ENCODE measurements at regions not wholly inside any gene's neighbourhood (a gene's known extent, or its start where the extent isn't known, plus 50 kb on each side); places are given as distances from the start of the nearest gene placed in this dataset.

GRCh38 chr1:2865571-2866421, 64.3 kb upstream of the TTC34 start:
- no peak for DNase-seq (ENCODE audit: low read depth in 1 of 2, low spot score in 1 of 2)

DNA sequence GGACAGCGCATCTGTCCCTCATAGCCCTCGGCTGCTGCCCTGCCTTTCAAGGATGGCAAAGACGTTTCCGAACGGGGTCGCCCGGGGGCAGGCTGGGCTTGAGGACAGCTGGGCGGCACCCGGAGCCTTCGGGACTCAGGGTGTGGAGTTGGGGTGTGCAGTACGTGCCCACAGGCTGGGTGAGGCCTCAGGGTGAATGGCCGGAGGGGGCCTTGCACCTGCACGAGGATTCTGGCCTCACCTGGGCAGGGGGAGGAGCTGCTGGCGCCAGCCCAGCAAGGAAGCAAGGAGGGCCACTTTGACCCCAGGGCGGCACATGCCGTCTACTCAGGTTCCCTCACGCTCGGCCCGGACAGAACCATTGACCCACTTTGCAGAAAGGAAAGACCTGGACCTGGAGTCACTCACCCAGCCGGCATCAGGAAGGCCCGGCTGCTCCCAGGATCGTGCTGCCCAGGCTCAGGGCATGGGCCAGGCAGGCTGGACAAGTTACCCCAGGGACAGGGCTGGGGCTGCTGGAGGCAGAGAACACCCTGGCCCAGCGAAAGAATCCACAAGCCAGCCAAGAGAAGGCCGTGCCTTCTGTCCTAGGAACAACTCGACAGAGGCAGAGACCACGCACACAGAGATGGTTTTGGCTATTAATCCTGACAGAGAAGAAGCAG, 65.1 kb upstream of the TTC34 start:
- DNase-seq (ENCODE audit: low read depth in 1 of 2, low spot score in 1 of 2): no peak

DNA sequence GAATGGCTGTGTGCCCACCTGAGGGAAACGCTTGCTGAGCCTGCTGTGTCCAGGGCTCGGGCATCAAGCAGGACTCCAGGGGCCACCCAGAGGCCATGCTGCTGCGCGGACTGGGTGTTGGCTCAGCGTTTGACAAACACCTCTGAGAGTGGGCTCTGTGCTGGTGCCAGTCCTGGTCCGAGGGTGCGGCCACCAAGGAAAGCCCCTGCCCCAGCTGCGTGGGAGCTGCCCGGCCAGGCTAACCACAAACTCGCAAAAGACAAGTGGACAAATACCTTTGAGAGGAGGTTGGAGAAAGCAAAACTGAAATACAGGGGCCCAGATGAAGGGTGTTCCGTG, 65.6 kb upstream of the TTC34 start:
- DNase-seq (ENCODE audit: low read depth in 1 of 2, low spot score in 1 of 2): no peak

DNA sequence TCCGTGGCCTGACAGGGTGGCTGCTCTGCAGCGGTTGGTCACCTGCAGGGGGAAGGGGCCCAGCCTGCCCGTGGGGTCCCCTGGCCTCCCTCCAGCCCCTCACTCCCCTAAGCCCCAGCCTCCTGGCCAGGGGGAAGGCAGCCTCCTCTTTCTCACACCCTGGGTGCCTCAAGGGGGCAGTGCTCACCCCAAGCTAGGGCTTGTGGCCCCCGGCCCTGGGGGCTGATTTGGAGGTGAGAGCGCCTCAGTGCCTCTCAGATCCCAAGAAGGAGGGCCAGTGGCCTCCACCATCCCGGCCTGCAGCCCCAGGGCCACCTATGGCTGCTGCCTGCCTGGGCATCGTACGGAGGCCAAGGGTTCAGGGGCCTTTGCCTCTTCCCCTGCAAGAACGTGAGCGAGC, 66.4 kb upstream of the TTC34 start:
- DNase-seq (ENCODE audit: low read depth in 1 of 2, low spot score in 1 of 2): no peak

GRCh38 chr1:2868571-2869195, 67.2 kb upstream of the TTC34 start:
- no peak for DNase-seq (ENCODE audit: low read depth in 1 of 2, low spot score in 1 of 2)

DNA sequence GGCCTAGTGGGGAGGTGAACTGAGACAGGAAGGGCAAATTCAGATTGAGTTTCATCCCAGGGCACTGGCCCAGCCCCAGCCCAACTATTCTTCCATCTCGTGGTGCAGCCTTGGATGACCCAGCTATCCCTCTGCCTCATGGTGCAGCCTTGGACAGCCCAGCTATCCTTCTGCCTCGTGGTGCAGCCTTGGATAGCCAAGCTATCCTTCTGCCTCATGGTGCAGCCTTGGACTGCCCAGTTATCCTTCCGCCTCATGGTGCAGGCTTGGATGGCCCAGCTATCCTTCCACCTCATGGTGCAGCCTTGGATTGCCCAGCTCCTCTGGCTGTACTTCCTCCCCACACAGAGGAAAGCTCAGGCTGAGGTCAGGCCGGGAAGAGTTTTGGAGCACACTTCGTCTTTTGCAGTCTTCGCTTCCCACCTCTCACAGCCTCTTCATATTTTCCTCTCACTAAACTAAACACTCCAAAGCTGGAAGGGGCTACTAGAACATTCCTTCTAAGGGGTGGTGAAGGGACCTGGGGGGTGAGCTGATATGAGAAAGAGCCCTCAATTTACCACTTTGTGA, 69.8 kb upstream of the TTC34 start:
- no peak for DNase-seq (ENCODE audit: low read depth in 1 of 2, low spot score in 1 of 2)

DNA sequence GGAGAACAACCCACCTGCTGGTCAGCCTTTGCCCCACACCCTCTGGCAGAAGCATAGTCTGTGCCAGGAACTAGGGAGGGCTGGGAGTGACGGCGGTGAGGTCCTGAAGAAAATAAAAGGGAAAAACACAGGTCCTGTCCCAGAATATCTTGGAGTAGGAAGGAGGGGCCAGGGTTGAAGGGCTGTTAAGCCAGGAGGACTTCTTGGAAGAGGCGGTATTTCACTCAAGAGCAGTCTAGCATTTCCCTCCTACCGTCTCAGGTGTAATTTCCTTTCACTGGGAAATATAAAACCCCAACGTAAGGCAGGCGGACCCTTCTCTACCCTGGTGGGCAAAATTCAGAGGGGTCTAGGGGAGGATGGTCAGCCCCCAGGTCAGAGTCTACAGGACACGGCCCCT, 72.7 kb upstream of the TTC34 start:
- DNase-seq (ENCODE audit: low read depth in 1 of 2, low spot score in 1 of 2): no peak

GRCh38 chr1:2874607-2875480, 73.4 kb upstream of the TTC34 start:
- no peak for DNase-seq (ENCODE audit: low read depth in 1 of 2, low spot score in 1 of 2)

DNA sequence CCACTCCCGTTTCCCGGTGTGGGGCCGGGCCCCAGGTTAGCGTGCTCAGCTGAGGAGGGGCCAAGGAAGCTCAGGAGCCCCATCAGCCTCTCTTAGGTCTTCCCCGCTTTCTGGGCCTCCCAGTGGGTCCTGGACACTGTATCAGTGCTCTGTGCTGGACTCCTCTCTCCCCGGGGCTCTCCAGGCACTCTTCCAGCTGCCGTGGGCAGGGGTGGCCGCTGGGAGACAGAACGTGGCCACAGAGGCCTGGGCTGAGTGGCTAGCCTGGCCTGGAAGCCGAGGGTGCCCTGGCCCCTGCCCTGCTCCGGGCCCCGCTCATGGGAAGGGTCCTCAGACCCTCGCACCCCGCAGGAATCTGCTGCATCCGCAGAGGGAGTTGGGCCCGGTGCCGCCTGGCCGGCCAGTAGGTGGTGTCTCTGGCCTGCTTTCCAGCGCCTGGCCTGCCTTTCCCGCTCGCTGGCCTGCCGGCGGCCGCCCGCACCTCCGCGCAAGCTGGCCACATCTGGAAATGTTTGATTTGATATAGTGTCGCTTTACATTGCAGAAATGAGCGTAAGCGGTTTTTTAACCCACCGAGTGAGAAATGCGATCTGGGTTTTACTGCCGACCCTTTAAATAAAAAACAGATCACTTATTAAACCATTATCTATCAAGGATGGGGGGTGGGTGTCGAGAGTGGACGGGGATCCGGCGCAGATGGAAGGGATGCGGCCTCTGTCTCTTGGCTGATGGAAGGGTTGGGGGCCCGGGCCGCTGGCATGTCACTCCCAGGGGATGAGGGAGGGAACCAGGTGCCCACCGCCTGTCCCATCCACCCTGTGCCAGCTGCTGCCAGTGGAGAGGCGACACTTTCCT, 74.4 kb upstream of the TTC34 start:
- DNase-seq (ENCODE audit: low read depth in 1 of 2, low spot score in 1 of 2): no peak

DNA sequence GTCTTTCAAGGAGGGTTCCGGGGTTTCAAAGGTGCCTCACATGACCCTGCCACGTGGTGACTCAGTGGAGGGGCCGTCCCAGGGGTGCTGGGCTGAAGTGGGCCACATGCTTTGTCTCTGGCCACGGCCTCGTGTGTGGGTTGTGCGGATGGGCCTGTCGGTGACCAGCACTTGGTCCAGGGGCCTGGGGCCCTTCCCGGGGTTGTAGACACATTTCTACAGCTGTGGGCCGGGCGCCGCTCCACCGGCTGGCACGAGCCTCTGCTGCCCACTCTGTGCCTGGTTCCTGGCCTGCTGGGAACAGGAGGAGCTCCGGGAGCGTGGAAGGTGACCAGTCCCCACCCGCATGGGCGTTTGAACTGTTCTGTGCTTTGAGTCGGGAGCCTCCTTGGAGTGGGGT, 75.4 kb upstream of the TTC34 start:
- DNase-seq (ENCODE audit: low read depth in 1 of 2, low spot score in 1 of 2): no peak

- DNase-seq (ENCODE audit: low read depth in 1 of 2, low spot score in 1 of 2): no peak
Observed at GRCh38 chr1:2877391-2877790, 75.9 kb upstream of the TTC34 start.

- no peak for DNase-seq (ENCODE audit: low read depth in 1 of 2, low spot score in 1 of 2)
Observed at GRCh38 chr1:2878591-2878990, 77.1 kb upstream of the TTC34 start.

- DNase-seq (ENCODE audit: low read depth in 1 of 2, low spot score in 1 of 2): no peak
Observed at GRCh38 chr1:2879026-2879425, 77.5 kb upstream of the TTC34 start.

DNA sequence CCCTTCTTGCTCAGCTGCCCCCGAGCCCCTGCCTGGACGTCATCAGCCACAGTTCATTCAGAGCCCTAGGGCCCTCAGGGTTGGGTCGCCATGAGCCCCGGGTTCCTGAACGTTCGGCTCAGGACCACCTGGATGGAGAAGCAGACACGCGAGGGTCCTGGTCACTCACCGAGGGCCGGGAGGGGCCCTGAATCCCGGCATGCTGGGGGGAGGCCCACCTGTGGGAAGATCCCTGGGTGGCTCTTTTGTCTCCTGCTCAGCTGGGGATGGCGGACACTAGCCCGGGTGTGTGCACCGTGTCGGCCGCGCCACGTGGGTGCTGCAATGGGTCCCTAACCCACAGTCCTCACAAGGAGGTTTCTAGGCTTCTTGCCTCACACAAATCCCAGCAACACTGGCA, 78.1 kb upstream of the TTC34 start:
- no peak for DNase-seq (ENCODE audit: low read depth in 1 of 2, low spot score in 1 of 2)

DNA sequence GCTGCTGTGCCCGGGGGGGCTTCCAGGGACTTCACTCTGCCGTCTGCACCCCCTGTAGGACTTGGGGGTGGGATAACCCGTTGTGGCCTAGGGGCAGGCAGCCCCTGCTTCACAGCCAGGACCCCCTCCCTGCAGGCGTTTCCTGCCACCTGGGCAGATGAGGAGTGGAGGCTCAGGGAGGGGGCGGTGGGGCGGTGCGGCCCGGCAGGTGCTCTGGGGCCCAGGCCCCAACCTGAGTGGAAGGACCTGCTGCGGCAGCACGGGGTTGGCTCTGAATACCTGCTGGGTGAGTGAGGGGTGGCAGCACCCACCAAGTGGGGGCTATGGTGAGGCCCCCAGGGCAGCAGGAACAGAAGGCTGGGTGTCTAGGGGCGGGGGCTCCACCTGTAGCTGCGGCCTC, 78.6 kb upstream of the TTC34 start:
- DNase-seq (ENCODE audit: low read depth in 1 of 2, low spot score in 1 of 2): no peak

- DNase-seq (ENCODE audit: low read depth in 1 of 2, low spot score in 1 of 2): no peak
Observed at GRCh38 chr1:2880812-2881295, 79.4 kb upstream of the TTC34 start.

DNA sequence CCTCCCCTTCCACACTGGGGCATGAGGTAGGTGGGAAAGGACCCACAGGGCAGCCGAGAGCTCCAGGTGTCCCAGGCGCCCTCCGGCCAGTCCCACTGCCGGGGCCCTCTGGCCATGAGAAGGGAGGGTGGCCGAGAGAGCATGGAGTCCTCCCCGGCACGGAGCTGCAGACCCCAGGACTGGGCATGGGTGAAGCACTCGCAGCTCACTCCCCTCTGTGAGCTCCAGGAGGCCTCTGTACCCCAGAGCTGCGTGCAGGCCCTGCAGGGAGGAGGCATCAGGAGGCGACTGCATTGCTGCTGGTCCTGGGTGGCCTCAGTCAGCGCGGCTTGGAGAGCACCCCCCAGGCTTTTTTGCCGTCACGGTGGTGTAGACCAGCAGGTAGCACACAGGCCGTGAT, 80.1 kb upstream of the TTC34 start:
- DNase-seq (ENCODE audit: low read depth in 1 of 2, low spot score in 1 of 2): no peak

GRCh38 chr1:2882966-2883696, 81.6 kb upstream of the TTC34 start:
- no peak for DNase-seq (ENCODE audit: low read depth in 1 of 2, low spot score in 1 of 2)

DNA sequence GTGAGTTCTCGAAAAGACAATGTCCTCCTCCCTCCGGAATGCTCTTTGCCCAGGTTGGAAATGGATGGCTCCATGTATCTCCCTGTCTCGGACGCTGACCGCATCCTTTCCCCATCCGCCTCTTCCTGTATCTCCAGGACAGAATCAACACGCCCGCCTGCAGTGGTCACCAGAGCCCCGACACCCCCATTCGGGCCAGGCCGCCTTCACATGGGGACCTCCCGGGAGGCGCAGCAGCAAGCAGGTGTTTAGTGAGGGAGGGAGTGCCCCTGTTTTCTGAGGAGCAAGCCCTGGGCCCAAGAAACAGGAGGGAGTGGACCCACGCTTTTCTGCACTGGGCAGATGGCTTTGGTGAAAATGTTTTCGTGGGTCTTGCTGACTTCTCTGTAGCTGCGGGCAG, 83.5 kb upstream of the TTC34 start:
- DNase-seq (ENCODE audit: low read depth in 1 of 2, low spot score in 1 of 2): no peak

All from stimulated activated CD4-positive, alpha-beta T cell treated with anti-CD3 and anti-CD28 coated beads, Interleukin-15, amount 100 ng/mL, for 1 hour (primary cell).